H9 (cell line): ENCODE measurements at regions not wholly inside any gene's neighbourhood (a gene's known extent, or its start where the extent isn't known, plus 50 kb on each side); places are given as distances from the start of the nearest gene placed in this dataset.

ENCODE experiments used
- DNase-seq: peaks from one replicate; pipeline ENCODE4 v3.0.0-alpha.2; 2017
- H2AFZ ChIP-seq: one replicate; pipeline ENCODE4 v1.6.1; 2013; ENCODE audit warnings: mild to moderate bottlenecking, low read length, control low read depth, moderate library complexity
- H2AK5ac ChIP-seq: 2 replicates; pipeline ENCODE4 v1.6.1; 2013; ENCODE audit warnings: low read length, control low read depth, mixed read lengths; ENCODE audit not compliant: insufficient read length
- H2BK120ac ChIP-seq: one replicate; pipeline ENCODE4 v1.6.1; 2013; ENCODE audit warnings: low read depth, mild to moderate bottlenecking, low read length, control low read depth, inconsistent platforms; ENCODE audit not compliant: poor library complexity, severe bottlenecking
- H2BK12ac ChIP-seq: 2 replicates; pipeline ENCODE4 v1.6.1; 2013; ENCODE audit warnings: low read length, control low read depth, mixed read lengths, low read depth; ENCODE audit not compliant: insufficient read length
- H2BK15ac ChIP-seq: 2 replicates; pipeline ENCODE4 v1.6.1; 2013; ENCODE audit warnings: low read depth, low read length, control low read depth
- H2BK20ac ChIP-seq: one replicate; pipeline ENCODE4 v1.6.1; 2013; ENCODE audit warnings: low read depth, mild to moderate bottlenecking, low read length, control low read depth, inconsistent platforms; ENCODE audit not compliant: poor library complexity, severe bottlenecking
- H2BK5ac ChIP-seq: 2 replicates; pipeline ENCODE4 v1.6.1; 2013; ENCODE audit warnings: low read length, control low read depth, mixed read lengths; ENCODE audit not compliant: insufficient read length
- H3K14ac ChIP-seq: 2 replicates; pipeline ENCODE4 v1.6.1; 2013; ENCODE audit warnings: low read length, control low read depth; ENCODE audit not compliant: insufficient read depth
- H3K18ac ChIP-seq: 2 replicates; pipeline ENCODE4 v1.6.1; 2013; ENCODE audit warnings: low read depth, mild to moderate bottlenecking, mixed read lengths, low read length, control low read depth; ENCODE audit not compliant: insufficient read length
- H3K23ac ChIP-seq: 2 replicates; pipeline ENCODE4 v1.6.1; 2013; ENCODE audit warnings: low read length, control low read depth, mixed read lengths, low read depth; ENCODE audit not compliant: insufficient read length
- H3K23me2 ChIP-seq: 2 replicates; pipeline ENCODE4 v1.6.1; 2013; ENCODE audit warnings: low read depth, mild to moderate bottlenecking, mixed read lengths, low read length, control low read depth; ENCODE audit not compliant: insufficient read length, poor library complexity, severe bottlenecking
- H3K27ac ChIP-seq: 2 replicates; pipeline ENCODE4 v1.5.1; 2013; ENCODE audit warnings: low read length, control low read depth, mixed read lengths, low read depth; ENCODE audit not compliant: insufficient read length
- H3K27me3 ChIP-seq: 2 replicates; pipeline ENCODE4 v1.6.1; 2013; ENCODE audit warnings: low read length, control low read depth, inconsistent platforms; ENCODE audit not compliant: insufficient read depth
- H3K4ac ChIP-seq: 2 replicates; pipeline ENCODE4 v1.6.1; 2013; ENCODE audit warnings: low read depth, mild to moderate bottlenecking, control low read depth, inconsistent platforms, low read length, moderate library complexity
- H3K4me1 ChIP-seq: 2 replicates; pipeline ENCODE4 v1.6.1; 2013; ENCODE audit warnings: low read length, control low read depth, inconsistent platforms; ENCODE audit not compliant: insufficient read depth
- H3K4me2 ChIP-seq: 2 replicates; pipeline ENCODE4 v1.6.1; 2013; ENCODE audit warnings: low read length, control low read depth, mixed read lengths; ENCODE audit not compliant: insufficient read length, insufficient read depth
- H3K56ac ChIP-seq: 2 replicates; pipeline ENCODE4 v1.6.1; 2013; ENCODE audit warnings: low read depth, mild to moderate bottlenecking, mixed read lengths, low read length, control low read depth; ENCODE audit not compliant: insufficient read length
- H3K79me1 ChIP-seq: 2 replicates; pipeline ENCODE4 v1.6.1; 2013; ENCODE audit warnings: low read depth, mild to moderate bottlenecking, moderate library complexity, low read length, control low read depth, inconsistent platforms; ENCODE audit not compliant: insufficient read depth, poor library complexity, severe bottlenecking
- H3K79me2 ChIP-seq: 2 replicates; pipeline ENCODE4 v1.6.1; 2013; ENCODE audit warnings: low read length, control low read depth, inconsistent platforms; ENCODE audit not compliant: insufficient read depth
- H3K9ac ChIP-seq: 2 replicates; pipeline ENCODE4 v1.6.1; 2013; ENCODE audit warnings: low read length, control low read depth, mixed read lengths; ENCODE audit not compliant: insufficient read length; ENCODE audit errors: extremely low read depth
- H3K9me3 ChIP-seq: one replicate; pipeline ENCODE4 v1.6.1; 2013; ENCODE audit warnings: low read depth, low read length, inconsistent platforms; ENCODE audit not compliant: control insufficient read depth
- H3T11ph ChIP-seq: one replicate; pipeline ENCODE4 v1.6.1; 2013; ENCODE audit warnings: mild to moderate bottlenecking, low read length, control low read depth, inconsistent platforms
- H4K20me1 ChIP-seq: one replicate; pipeline ENCODE4 v1.6.1; 2013; ENCODE audit not compliant: control insufficient read depth, insufficient read length, insufficient read depth
- H4K5ac ChIP-seq: 2 replicates; pipeline ENCODE4 v1.6.1; 2013; ENCODE audit warnings: low read depth, mild to moderate bottlenecking, mixed read lengths, low read length, control low read depth; ENCODE audit not compliant: insufficient read length
- H4K8ac ChIP-seq: replicated peaks from 2 replicates; pipeline ENCODE4 v1.6.1; 2013; ENCODE audit warnings: low read length, control low read depth, mixed read lengths, low read depth; ENCODE audit not compliant: insufficient read length
- H4K91ac ChIP-seq: 2 replicates; pipeline ENCODE4 v1.6.1; 2013; ENCODE audit warnings: low read depth, mild to moderate bottlenecking, moderate library complexity, mixed read lengths, low read length, control low read depth; ENCODE audit not compliant: insufficient read length
- H3K27ac Mint-ChIP-seq, 3 experiments: 2 replicates in 2 of 3; 3 replicates in 1 of 3; pipeline ENCODE4 v1.8.0; 2020 to 2021; ENCODE audit warnings: mixed read lengths in 3 of 3, mild to moderate bottlenecking in 1 of 3, moderate library complexity in 1 of 3
- H3K27me3 Mint-ChIP-seq: 2 replicates; pipeline ENCODE4 v1.8.0; 2021; ENCODE audit warnings: low read depth, mild to moderate bottlenecking, moderate library complexity, mixed read lengths
- H3K36me3 Mint-ChIP-seq, 3 experiments: 2 replicates in 2 of 3; 3 replicates in 1 of 3; pipeline ENCODE4 v1.8.0; 2020 to 2021; ENCODE audit warnings: low read depth in 3 of 3, mixed read lengths in 3 of 3; ENCODE audit not compliant: insufficient read depth in 1 of 3
- H3K4me1 Mint-ChIP-seq, 2 experiments: 2 replicates each; pipeline ENCODE4 v1.8.0; 2020; ENCODE audit warnings: mixed read lengths in 2 of 2
- H3K4me3 Mint-ChIP-seq, 2 experiments: 2 replicates in 1 of 2; 3 replicates in 1 of 2; pipeline ENCODE4 v1.8.0; 2020 to 2021; ENCODE audit warnings: mild to moderate bottlenecking in 2 of 2, mixed read lengths in 2 of 2, moderate library complexity in 1 of 2
- H3K9me3 Mint-ChIP-seq, 2 experiments: 2 replicates in 1 of 2; 3 replicates in 1 of 2; pipeline ENCODE4 v1.8.0; 2020; ENCODE audit warnings: mild to moderate bottlenecking in 2 of 2, mixed read lengths in 2 of 2, moderate library complexity in 1 of 2
- CTCF ChIP-seq: fragments of 200-600 bp; sonication (generic); conservative IDR thresholded peaks from 3 replicates; pipeline ENCODE4 v1.8.0; 2021; ENCODE audit warnings: antibody characterized with exemption, mild to moderate bottlenecking
- WGBS: extraction: QIAGEN DNeasy Blood & Tissue Kit; methylation state at CpG from one replicate; pipeline ENCODE4 v1.1.7; 2013; ENCODE audit warnings: missing lambda C conversion rate, low lambda C conversion rate, mixed read lengths; ENCODE audit not compliant: insufficient read length; ENCODE audit errors: extremely low coverage; 5-methylcytosine and 5-hydroxymethylcytosine counted together

GRCh38 chr1:244969355-244970235 lies 105.3 kb upstream of the HNRNPU start:
- H3K9ac ChIP-seq: peak overlapping the region; percentile 75
- H3K36me3 Mint-ChIP-seq: peaks cover 0 to 5% (median 0%) of the 10 kb centered on the region in 3 experiments; a peak in 3 of 7 replicates
- no peaks in the 10 kb centered on the region for H3K9me3 ChIP-seq
- H2BK5ac ChIP-seq: peak overlapping the region; percentile 50
- no peak for DNase-seq
- H2BK20ac ChIP-seq: no peak overlapping the region
- H3K4ac ChIP-seq: peak overlapping the region; percentile 92
- peak overlapping the region; percentile 95 for H3K27ac ChIP-seq
- H2BK120ac ChIP-seq: peak overlapping the region; percentile 91
- no peaks in the 10 kb centered on the region for H3K27me3 ChIP-seq
- peak overlapping the region; percentile 98 for H3K18ac ChIP-seq
- H2BK15ac ChIP-seq: no peak overlapping the region
- whole genome bisulfite sequencing: no CpG with 5 or more reads among the region's 54 CpGs
- peak overlapping the region; percentile 92 for H3K4me2 ChIP-seq
- H3K4me1 ChIP-seq: no peaks in the 10 kb centered on the region
- H4K20me1 ChIP-seq: no peaks in the 10 kb centered on the region
- no peak overlapping the region for H4K8ac ChIP-seq
- H3K27me3 Mint-ChIP-seq: no peaks in the 10 kb centered on the region
- H2AK5ac ChIP-seq: no peak overlapping the region
- H3K4me1 Mint-ChIP-seq: peaks cover 25 to 31% of the 10 kb centered on the region in 2 experiments
- peak overlapping the region; percentile 99 to 100 (median 100) for H3K27ac Mint-ChIP-seq
- peak overlapping the region; percentile 89 for H3K56ac ChIP-seq
- peak overlapping the region; percentile 97 for H4K91ac ChIP-seq
- H3K9me3 Mint-ChIP-seq: no peaks in the 10 kb centered on the region; a peak in 1 of 5 replicates
- H3K23me2 ChIP-seq: peaks cover 14% of the 10 kb centered on the region
- no peaks in the 10 kb centered on the region for H3K79me1 ChIP-seq
- peak overlapping the region; percentile 95 for H3K14ac ChIP-seq
- H3K23ac ChIP-seq: peak overlapping the region; percentile 43
- peak overlapping the region; percentile 15 for H2BK12ac ChIP-seq
- H2AFZ ChIP-seq: no peak overlapping the region
- peak overlapping the region; percentile 85 to 95 for H3K4me3 Mint-ChIP-seq
- peak overlapping the region; percentile 70 for H3T11ph ChIP-seq
- TF ChIP-seq CTCF: no peak
- peak overlapping the region; percentile 37 for H4K5ac ChIP-seq
- no peaks in the 10 kb centered on the region for H3K79me2 ChIP-seq
